Duodenal mucosa (tissue), 2 donors: ENCODE measurements at regions not wholly inside any gene's neighbourhood (a gene's known extent, or its start where the extent isn't known, plus 50 kb on each side); places are given as distances from the start of the nearest gene placed in this dataset.
"Not testable (repeated sequence)": the region's sequence is repeated elsewhere in the genome, so short reads cannot be mapped to it uniquely, and the experiment has no call there.

Experiments
- H3K27ac ChIP-seq: one replicate; pipeline ENCODE4 v1.7.0; 2013; ENCODE audit warnings: low read depth, low read length
- H3K27me3 ChIP-seq, 2 donors: one replicate each; pipeline ENCODE4 v1.7.0; 2013; ENCODE audit warnings: low read length in 2 of 2, control low read depth in 1 of 2; ENCODE audit not compliant: insufficient read depth in 2 of 2, control insufficient read depth in 1 of 2
- H3K36me3 ChIP-seq, 2 donors: one replicate each; pipeline ENCODE4 v1.7.0; 2013; ENCODE audit warnings: low read length in 2 of 2, control low read depth in 1 of 2; ENCODE audit not compliant: insufficient read depth in 2 of 2, control insufficient read depth in 1 of 2
- H3K4me1 ChIP-seq, 2 donors: one replicate each; pipeline ENCODE4 v1.7.0; 2013; ENCODE audit warnings: low read length in 2 of 2, control low read depth in 1 of 2; ENCODE audit not compliant: insufficient read depth in 2 of 2, control insufficient read depth in 1 of 2
- H3K4me3 ChIP-seq, 2 donors: one replicate each; pipeline ENCODE4 v1.7.0; 2013; ENCODE audit warnings: low read length in 2 of 2, low read depth in 1 of 2
- H3K9ac ChIP-seq, 2 donors: one replicate each; pipeline ENCODE4 v1.7.0; 2013; ENCODE audit warnings: low read length in 2 of 2, low read depth in 1 of 2
- H3K9me3 ChIP-seq, 2 donors: one replicate each; pipeline ENCODE4 v1.7.0; 2013; ENCODE audit warnings: low read length in 2 of 2, control low read depth in 1 of 2; ENCODE audit not compliant: control insufficient read depth in 1 of 2

GRCh38 chr4:57344296-57344695 is 234.1 kb upstream of the IGFBP7 start:
- no peak overlapping the region for H3K27ac ChIP-seq
- H3K4me1 ChIP-seq: no peaks in the 10 kb centered on the region
- no peak overlapping the region for H3K9ac ChIP-seq
- no peaks in the 10 kb centered on the region for H3K36me3 ChIP-seq
- H3K9me3 ChIP-seq: no peaks in the 10 kb centered on the region
- no peaks in the 10 kb centered on the region for H3K27me3 ChIP-seq
- H3K4me3 ChIP-seq: no peak overlapping the region

- no peaks in the 10 kb centered on the region for H3K36me3 ChIP-seq
- no peak overlapping the region for H3K27ac ChIP-seq
- no peaks in the 10 kb centered on the region for H3K4me1 ChIP-seq
- H3K9me3 ChIP-seq: no peaks in the 10 kb centered on the region
- no peak overlapping the region for H3K9ac ChIP-seq
- no peaks in the 10 kb centered on the region for H3K27me3 ChIP-seq
- no peak overlapping the region for H3K4me3 ChIP-seq
Observed at GRCh38 chr4:57342411-57342810, 232.2 kb upstream of the IGFBP7 start.

DNA sequence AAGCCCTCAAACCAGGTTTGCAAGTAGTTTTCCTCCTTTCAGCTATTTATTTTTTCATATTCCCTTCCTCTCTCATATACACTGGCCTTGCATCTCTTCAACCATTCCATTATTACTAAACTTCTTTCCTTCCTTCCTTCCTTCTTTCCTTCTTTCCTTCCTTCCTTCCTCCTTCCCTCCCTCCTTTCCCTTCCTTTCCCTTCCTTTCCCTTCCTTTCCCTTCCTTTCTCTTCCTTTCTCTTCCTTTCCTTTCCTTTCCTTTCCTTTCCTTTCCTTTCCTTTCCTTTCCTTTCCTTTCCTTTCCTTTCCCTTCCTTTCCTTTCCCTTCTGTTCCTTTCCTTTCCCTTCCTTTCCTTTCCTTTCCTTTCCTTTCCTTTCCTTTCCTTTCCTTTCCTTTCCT is 228.7 kb upstream of the IGFBP7 start:
- not testable (repeated sequence) for H3K4me1 ChIP-seq, H3K9me3 ChIP-seq, H3K36me3 ChIP-seq, H3K9ac ChIP-seq, H3K4me3 ChIP-seq, H3K27ac ChIP-seq, H3K27me3 ChIP-seq

- Histone ChIP-seq H3K36me3 (no peaks in the 10 kb centered on the region), H3K27ac (no peak overlapping the region), H3K4me3 (no peak overlapping the region), H3K9me3 (no peaks in the 10 kb centered on the region), H3K4me1 (no peaks in the 10 kb centered on the region), H3K9ac (no peak overlapping the region), H3K27me3 (no peaks in the 10 kb centered on the region)
Observed at GRCh38 chr4:57333684-57334083, 223.5 kb upstream of the IGFBP7 start.

GRCh38 chr4:57331959-57332358 is 221.8 kb upstream of the IGFBP7 start:
- Histone ChIP-seq H3K4me1 (no peaks in the 10 kb centered on the region), H3K9ac (no peak overlapping the region), H3K27ac (no peak overlapping the region), H3K27me3 (no peaks in the 10 kb centered on the region), H3K4me3 (no peak overlapping the region), H3K9me3 (no peaks in the 10 kb centered on the region), H3K36me3 (no peaks in the 10 kb centered on the region)

DNA sequence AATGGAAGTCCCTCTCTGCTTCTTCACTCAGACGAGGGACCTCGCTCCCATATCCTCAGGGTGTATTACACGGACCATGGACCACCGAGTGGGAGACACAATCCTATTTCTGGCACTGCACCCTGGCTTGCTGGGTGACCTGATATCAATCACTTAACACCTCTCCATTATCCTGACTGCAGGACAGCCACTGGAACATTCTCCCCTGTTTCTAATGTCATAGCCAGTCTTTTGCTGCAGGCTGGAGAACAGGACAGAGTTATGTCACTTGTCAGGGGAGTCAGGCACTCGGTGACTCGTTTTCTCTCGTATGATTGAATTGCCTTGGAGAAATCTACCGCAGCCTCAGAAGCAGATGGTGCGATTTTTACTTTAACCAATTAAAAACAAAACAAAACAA is 219.1 kb upstream of the IGFBP7 start:
- Histone ChIP-seq H3K4me3 (no peak overlapping the region), H3K27me3 (no peaks in the 10 kb centered on the region), H3K9me3 (no peaks in the 10 kb centered on the region), H3K27ac (no peak overlapping the region), H3K36me3 (no peaks in the 10 kb centered on the region), H3K4me1 (no peaks in the 10 kb centered on the region), H3K9ac (no peak overlapping the region)

- Histone ChIP-seq H3K27me3 (no peaks in the 10 kb centered on the region), H3K4me1 (no peaks in the 10 kb centered on the region), H3K27ac (no peak overlapping the region), H3K9ac (no peak overlapping the region), H3K36me3 (no peaks in the 10 kb centered on the region), H3K9me3 (no peaks in the 10 kb centered on the region), H3K4me3 (no peak overlapping the region)
Observed at GRCh38 chr4:57324673-57325307, 214.6 kb upstream of the IGFBP7 start.

DNA sequence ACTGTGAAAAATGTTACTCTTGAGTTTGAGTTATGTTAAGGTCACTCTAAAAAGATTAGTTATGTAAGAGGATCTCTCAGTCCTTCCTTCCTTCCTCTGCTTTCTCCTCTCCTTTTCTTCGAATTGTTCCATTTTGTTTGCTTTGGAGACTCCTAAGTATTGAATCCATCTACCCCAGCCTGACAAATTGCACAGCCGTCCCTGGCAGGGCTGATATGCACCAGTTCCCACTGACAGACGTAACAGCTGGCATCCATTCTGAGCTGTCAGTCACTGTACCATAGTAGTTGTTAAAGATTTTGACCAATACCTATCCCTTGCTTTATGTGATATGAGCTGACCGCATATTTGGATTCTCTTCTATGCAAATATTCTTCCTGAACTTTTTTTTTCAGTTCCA is 210.7 kb upstream of the IGFBP7 start:
- Histone ChIP-seq H3K4me1 (no peaks in the 10 kb centered on the region), H3K27ac (no peak overlapping the region), H3K27me3 (no peaks in the 10 kb centered on the region), H3K4me3 (no peak overlapping the region), H3K9me3 (no peaks in the 10 kb centered on the region), H3K36me3 (no peaks in the 10 kb centered on the region), H3K9ac (no peak overlapping the region)

DNA sequence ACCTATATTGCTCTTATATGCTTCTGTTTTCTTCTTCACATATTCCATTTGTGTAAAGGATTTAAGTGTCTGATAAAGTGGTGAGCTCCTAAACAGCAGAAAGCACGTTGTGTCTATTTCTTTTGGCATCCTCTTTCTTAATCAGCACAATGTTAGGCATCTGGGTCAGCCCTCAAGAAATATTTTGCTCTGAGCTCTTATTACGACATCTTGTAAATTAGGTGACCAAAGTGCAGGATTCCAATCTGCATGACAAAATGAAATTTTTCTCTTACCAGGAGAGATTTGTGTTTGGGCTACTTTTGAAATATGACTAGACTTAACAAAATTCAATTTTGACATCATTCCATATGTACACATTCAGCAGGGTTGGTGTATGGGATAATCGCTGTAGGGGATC is 210.0 kb upstream of the IGFBP7 start:
- H3K9ac ChIP-seq: no peak overlapping the region
- H3K27ac ChIP-seq: no peak overlapping the region
- H3K4me3 ChIP-seq: no peak overlapping the region
- H3K36me3 ChIP-seq: no peaks in the 10 kb centered on the region
- H3K9me3 ChIP-seq: no peaks in the 10 kb centered on the region
- no peaks in the 10 kb centered on the region for H3K27me3 ChIP-seq
- H3K4me1 ChIP-seq: no peaks in the 10 kb centered on the region

DNA sequence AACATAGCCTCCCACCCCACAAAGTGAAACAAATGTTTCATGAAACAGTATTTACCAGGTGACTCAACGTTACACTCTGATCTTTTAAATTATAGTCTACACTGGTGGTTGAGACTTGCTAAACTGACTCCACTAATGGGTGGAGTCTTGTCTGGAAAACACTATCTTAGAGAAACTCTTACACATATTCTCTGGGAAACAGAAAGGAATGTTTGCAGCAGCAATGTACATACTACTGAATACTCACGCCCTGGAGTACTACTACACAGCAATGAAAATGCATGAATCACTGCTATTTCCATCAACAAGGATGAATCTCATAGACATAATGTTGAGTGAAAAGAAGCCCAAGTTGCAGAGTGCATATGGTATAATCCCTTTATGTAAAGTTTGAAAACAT is 208.5 kb upstream of the IGFBP7 start:
- no peak overlapping the region for H3K27ac ChIP-seq

DNA sequence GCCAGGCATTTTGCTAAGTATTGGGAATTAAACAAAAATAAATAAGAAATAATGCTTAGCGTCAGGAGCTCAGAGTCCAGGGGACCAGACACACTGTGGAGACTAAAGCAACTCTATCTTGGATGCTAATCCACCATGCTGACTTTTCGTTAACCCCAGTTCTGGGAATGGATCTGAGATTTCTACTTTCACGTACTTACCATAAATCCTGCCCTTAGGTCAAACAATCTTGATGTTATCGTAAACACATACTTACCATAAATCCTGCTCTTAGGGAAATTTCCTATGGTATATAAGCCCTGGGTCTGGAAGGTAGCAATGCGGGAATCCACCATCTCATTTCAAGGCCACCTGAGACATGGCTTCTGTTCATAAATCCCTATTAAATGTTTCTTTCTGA is 204.5 kb upstream of the IGFBP7 start:
- H3K4me1 ChIP-seq: no peaks in the 10 kb centered on the region
- H3K27me3 ChIP-seq: no peaks in the 10 kb centered on the region
- H3K9me3 ChIP-seq: no peaks in the 10 kb centered on the region
- no peaks in the 10 kb centered on the region for H3K36me3 ChIP-seq
- H3K9ac ChIP-seq: no peak overlapping the region
- no peak overlapping the region for H3K27ac ChIP-seq
- no peak overlapping the region for H3K4me3 ChIP-seq

More for the DNA sequence above, 208.5 kb upstream of the IGFBP7 start:
- Histone ChIP-seq H3K4me3 (no peak overlapping the region), H3K9me3 (no peaks in the 10 kb centered on the region), H3K27me3 (no peaks in the 10 kb centered on the region), H3K9ac (no peak overlapping the region), H3K36me3 (no peaks in the 10 kb centered on the region), H3K4me1 (no peaks in the 10 kb centered on the region)
